ENCODE measurements at regions not wholly inside any gene's neighbourhood (a gene's known extent, or its start where the extent isn't known, plus 50 kb on each side); places are given as distances from the start of the nearest gene placed in this dataset.

- Histone ChIP-seq H3K4me2 (replicated peaks; ENCODE audit: extremely low read depth, low read length, poor library complexity, severe bottlenecking) (no peak overlapping the region), H3K27me3 (ENCODE audit: control insufficient read depth in 2 of 2, insufficient read depth in 2 of 2, low read length in 2 of 2) (no peaks in the 10 kb centered on the region), H3K4me3 (replicated peaks in 1 of 3; ENCODE audit: low read depth in 2 of 3, low read length in 3 of 3) (no peak overlapping the region), H3K9ac (ENCODE audit: insufficient read depth, low read length, poor library complexity, severe bottlenecking) (no peak overlapping the region), H3K79me2 (ENCODE audit: insufficient read depth, low read length) (no peaks in the 10 kb centered on the region), H3K4me1 (ENCODE audit: control insufficient read depth in 1 of 2, insufficient read depth in 2 of 2, low read length in 2 of 2) (no peaks in the 10 kb centered on the region), H3K36me3 (replicated peaks in 1 of 2; ENCODE audit: control insufficient read depth in 1 of 2, insufficient read depth in 2 of 2, low read length in 2 of 2) (no peaks in the 10 kb centered on the region), H4K20me1 (ENCODE audit: insufficient read depth, low read length) (no peaks in the 10 kb centered on the region), H3K9me3 (replicated peaks in 1 of 2; ENCODE audit: control insufficient read depth in 1 of 2, insufficient read depth in 1 of 2, low read length in 2 of 2) (peaks cover 0 to 14% of the 10 kb centered on the region in 2 donors), H3K27ac (ENCODE audit: low read depth in 1 of 2, low read length in 2 of 2) (no peak overlapping the region), H2AFZ (ENCODE audit: insufficient read depth, low read depth, low read length, poor library complexity, severe bottlenecking) (no peak overlapping the region)
- Mint-ChIP-seq H3K27me3 (ENCODE audit: low read depth in 3 of 3) (no peaks in the 10 kb centered on the region), H3K4me1 (no peaks in the 10 kb centered on the region), H3K4me3 (no peak overlapping the region), H3K9me3 (peaks cover 0 to 20% (median 6%) of the 10 kb centered on the region in 7 donors), H3K36me3 (no peaks in the 10 kb centered on the region), H3K27ac (no peak overlapping the region)
- intact Hi-C loops (cut with micrococcal nuclease) = no loop called here
- 90% methylated on average over 6 of the region's 8 CpGs for WGBS (ENCODE audit: insufficient coverage)
- TF ChIP-seq CTCF (IDR thresholded peaks at IDR 0.05) = no peak
- no peak for DNase-seq
These were observed 411.0 kb upstream of the AGA start for GRCh38 chr4:177853229-177853628.

GRCh38 chr4:177855507-177856197 lies 413.4 kb upstream of the AGA start:
- Mint-ChIP-seq H3K4me3 (no peak overlapping the region), H3K9me3 (peaks cover 0 to 23% (median 10%) of the 10 kb centered on the region in 7 donors), H3K36me3 (no peaks in the 10 kb centered on the region), H3K27ac (no peak overlapping the region), H3K4me1 (no peaks in the 10 kb centered on the region), H3K27me3 (ENCODE audit: low read depth in 3 of 3) (no peaks in the 10 kb centered on the region)
- no peak for TF ChIP-seq CTCF (IDR thresholded peaks at IDR 0.05)
- no peak overlapping the region for H3K9ac ChIP-seq (ENCODE audit: insufficient read depth, low read length, poor library complexity, severe bottlenecking)
- DNase-seq = no peak
- H3K36me3 ChIP-seq (replicated peaks in 1 of 2; ENCODE audit: control insufficient read depth in 1 of 2, insufficient read depth in 2 of 2, low read length in 2 of 2) = no peaks in the 10 kb centered on the region
- no peaks in the 10 kb centered on the region for H3K27me3 ChIP-seq (ENCODE audit: control insufficient read depth in 2 of 2, insufficient read depth in 2 of 2, low read length in 2 of 2)
- H3K4me1 ChIP-seq (ENCODE audit: control insufficient read depth in 1 of 2, insufficient read depth in 2 of 2, low read length in 2 of 2) = no peaks in the 10 kb centered on the region
- no peak overlapping the region for H2AFZ ChIP-seq (ENCODE audit: insufficient read depth, low read depth, low read length, poor library complexity, severe bottlenecking)
- H3K79me2 ChIP-seq (ENCODE audit: insufficient read depth, low read length) = no peaks in the 10 kb centered on the region
- no peaks in the 10 kb centered on the region for H4K20me1 ChIP-seq (ENCODE audit: insufficient read depth, low read length)
- H3K9me3 ChIP-seq (replicated peaks in 1 of 2; ENCODE audit: control insufficient read depth in 1 of 2, insufficient read depth in 1 of 2, low read length in 2 of 2) = peaks cover 0 to 12% of the 10 kb centered on the region in 2 donors
- no peak overlapping the region for H3K4me3 ChIP-seq (replicated peaks in 1 of 3; ENCODE audit: low read depth in 2 of 3, low read length in 3 of 3)
- H3K4me2 ChIP-seq (replicated peaks; ENCODE audit: extremely low read depth, low read length, poor library complexity, severe bottlenecking) = no peak overlapping the region
- H3K27ac ChIP-seq (ENCODE audit: low read depth in 1 of 2, low read length in 2 of 2) = no peak overlapping the region
- intact Hi-C loops (cut with micrococcal nuclease) = no loop called here
- 48% methylated on average over 2 of the region's 5 CpGs for WGBS (ENCODE audit: insufficient coverage)

All from CD14-positive monocyte (primary cell).